GM06990 (cell line): ENCODE measurements at regions not wholly inside any gene's neighbourhood (a gene's known extent, or its start where the extent isn't known, plus 50 kb on each side); places are given as distances from the start of the nearest gene placed in this dataset.

ENCODE experiments used
- DNase-seq: peaks from one replicate; pipeline ENCODE4 v3.0.0-alpha.2; 2011; ENCODE audit not compliant: insufficient read length; ENCODE audit errors: extremely low read depth
- H3K27me3 ChIP-seq: replicated peaks from 2 replicates; pipeline ENCODE4 v1.6.0; 2011; ENCODE audit warnings: low read length; ENCODE audit not compliant: control insufficient read depth, insufficient read depth
- H3K36me3 ChIP-seq: 2 replicates; pipeline ENCODE4 v1.5.1; 2011; ENCODE audit warnings: low read length; ENCODE audit not compliant: control insufficient read depth, insufficient read depth
- H3K4me3 ChIP-seq: replicated peaks from 2 replicates; pipeline ENCODE4 v1.5.1; 2011; ENCODE audit warnings: low read depth, mild to moderate bottlenecking, control low read depth, low read length
- TF ChIP-seq, protein P1 (sequence below): IDR thresholded peaks from 2 replicates; pipeline ENCODE4 v1.5.1; 2011; ENCODE audit warnings: low read length, control low read depth, mild to moderate bottlenecking, inconsistent platforms; ENCODE audit not compliant: insufficient read depth, poor library complexity, severe bottlenecking

GRCh38 chr10:2097937-2098336 is 360.6 kb upstream of the ADARB2 start:
- Histone ChIP-seq H3K4me3 (no peak overlapping the region), H3K27me3 (no peaks in the 10 kb centered on the region), H3K36me3 (no peaks in the 10 kb centered on the region)
- TF ChIP-seq, protein P1, sequence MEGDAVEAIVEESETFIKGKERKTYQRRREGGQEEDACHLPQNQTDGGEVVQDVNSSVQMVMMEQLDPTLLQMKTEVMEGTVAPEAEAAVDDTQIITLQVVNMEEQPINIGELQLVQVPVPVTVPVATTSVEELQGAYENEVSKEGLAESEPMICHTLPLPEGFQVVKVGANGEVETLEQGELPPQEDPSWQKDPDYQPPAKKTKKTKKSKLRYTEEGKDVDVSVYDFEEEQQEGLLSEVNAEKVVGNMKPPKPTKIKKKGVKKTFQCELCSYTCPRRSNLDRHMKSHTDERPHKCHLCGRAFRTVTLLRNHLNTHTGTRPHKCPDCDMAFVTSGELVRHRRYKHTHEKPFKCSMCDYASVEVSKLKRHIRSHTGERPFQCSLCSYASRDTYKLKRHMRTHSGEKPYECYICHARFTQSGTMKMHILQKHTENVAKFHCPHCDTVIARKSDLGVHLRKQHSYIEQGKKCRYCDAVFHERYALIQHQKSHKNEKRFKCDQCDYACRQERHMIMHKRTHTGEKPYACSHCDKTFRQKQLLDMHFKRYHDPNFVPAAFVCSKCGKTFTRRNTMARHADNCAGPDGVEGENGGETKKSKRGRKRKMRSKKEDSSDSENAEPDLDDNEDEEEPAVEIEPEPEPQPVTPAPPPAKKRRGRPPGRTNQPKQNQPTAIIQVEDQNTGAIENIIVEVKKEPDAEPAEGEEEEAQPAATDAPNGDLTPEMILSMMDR, result no peak
- DNase-seq, result no peak

DNA sequence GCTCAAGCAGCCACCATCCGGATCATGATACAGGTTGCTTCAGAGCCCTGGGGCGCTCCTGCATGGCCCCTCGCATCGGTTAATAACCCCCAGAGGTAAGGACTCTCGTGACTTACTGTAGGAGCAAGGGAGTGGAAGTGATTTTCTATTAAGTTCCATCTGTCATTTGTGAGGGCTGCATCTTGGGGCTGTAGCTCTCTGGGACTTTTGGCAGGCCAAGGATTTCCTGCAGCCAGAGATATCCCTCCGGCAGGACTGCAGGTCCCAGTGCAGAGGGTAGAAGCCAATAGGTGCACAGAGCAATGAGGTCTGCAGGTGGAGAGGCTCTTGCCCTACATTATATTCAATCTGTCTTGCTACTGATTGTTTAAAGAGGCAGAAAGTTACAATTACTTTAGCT is 356.8 kb upstream of the ADARB2 start:
- no peak for DNase-seq
- Histone ChIP-seq H3K27me3 (no peaks in the 10 kb centered on the region), H3K36me3 (no peaks in the 10 kb centered on the region), H3K4me3 (no peak overlapping the region)
- TF ChIP-seq, protein P1, result no peak

- Histone ChIP-seq H3K4me3 (no peak overlapping the region), H3K36me3 (no peaks in the 10 kb centered on the region), H3K27me3 (no peaks in the 10 kb centered on the region; the same call in 1 of the 2 replicates)
- no peak for DNase-seq
- TF ChIP-seq, protein P1, result no peak
These were observed 346.3 kb upstream of the ADARB2 start for GRCh38 chr10:2083591-2083990.

DNA sequence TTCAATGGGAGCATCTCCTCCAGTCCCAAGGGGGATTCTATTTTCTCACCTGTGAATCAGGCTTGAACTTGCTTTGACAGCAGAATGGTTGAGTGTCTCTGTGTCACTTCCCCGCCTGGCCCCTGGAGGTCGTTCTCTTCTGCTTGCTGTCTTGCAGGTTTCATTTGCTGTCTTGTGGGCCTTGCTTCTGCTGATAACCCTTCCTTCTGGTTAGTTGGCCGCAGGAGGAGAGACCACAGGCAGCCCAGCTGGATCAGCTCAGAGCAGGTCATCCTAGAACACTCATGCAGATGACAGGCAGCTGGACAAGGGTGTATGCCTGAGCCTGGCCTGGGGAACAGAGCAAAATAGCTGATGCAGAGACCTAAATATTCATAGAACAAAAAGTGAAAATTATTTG is 344.2 kb upstream of the ADARB2 start:
- peak; percentile 33 for DNase-seq
- Histone ChIP-seq H3K36me3 (no peaks in the 10 kb centered on the region), H3K4me3 (no peak overlapping the region), H3K27me3 (no peaks in the 10 kb centered on the region; the same call in 1 of the 2 replicates)
- TF ChIP-seq, protein P1, result peak; percentile 42

DNA sequence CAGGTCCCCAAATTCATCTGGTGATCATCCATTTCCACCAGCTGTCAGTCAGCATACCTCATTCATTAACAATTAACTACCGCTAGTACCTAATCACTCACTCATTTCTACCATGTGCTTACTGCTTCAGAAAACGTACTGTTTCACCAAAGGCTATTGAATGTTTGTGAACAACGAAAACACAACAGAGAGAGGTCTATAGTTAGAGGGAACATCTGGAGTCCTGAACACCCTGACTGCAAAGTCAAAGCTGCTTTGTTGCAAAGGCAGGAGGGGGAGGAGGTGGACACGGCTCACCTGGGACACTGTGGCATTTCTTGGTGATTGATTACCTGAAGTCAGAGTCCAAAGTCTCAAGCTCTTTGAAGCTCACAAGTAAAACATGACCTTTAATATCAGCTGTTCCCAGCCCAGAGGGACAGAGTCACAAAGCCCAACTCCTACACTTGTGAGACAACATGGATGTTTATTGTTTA is 342.3 kb upstream of the ADARB2 start:
- no peaks in the 10 kb centered on the region for H3K36me3 ChIP-seq
- no peak overlapping the region for H3K4me3 ChIP-seq
- no peak for DNase-seq
- no peaks in the 10 kb centered on the region; the same call in 1 of the 2 replicates for H3K27me3 ChIP-seq
- TF ChIP-seq, protein P1, result no peak

- DNase-seq, result no peak
- TF ChIP-seq, protein P1, result no peak
These were observed 339.9 kb upstream of the ADARB2 start for GRCh38 chr10:2077231-2077630.

More at GRCh38 chr10:2077231-2077630, 339.9 kb upstream of the ADARB2 start:
- no peaks in the 10 kb centered on the region for H3K27me3 ChIP-seq
- H3K36me3 ChIP-seq, result no peaks in the 10 kb centered on the region
- H3K4me3 ChIP-seq, result no peak overlapping the region
